Upper lobe of left lung (tissue), 4 donors: ENCODE measurements at regions not wholly inside any gene's neighbourhood (a gene's known extent, or its start where the extent isn't known, plus 50 kb on each side); places are given as distances from the start of the nearest gene placed in this dataset.

Source experiments
- CTCF ChIP-seq, 6 experiments: fragments of 450-650 bp in 4 of 6; fragments of 200-600 bp in 2 of 6; sonication (generic) in 2 of 6; IDR thresholded peaks; one replicate each; pipeline ENCODE4 v1.5.1; 2016 to 2019; ENCODE audit warnings: antibody characterized with exemption in 6 of 6
- POLR2A ChIP-seq, 4 donors: fragments of 450-650 bp; IDR thresholded peaks; one replicate each; pipeline ENCODE4 v1.5.1; 2016 to 2017; ENCODE audit warnings: antibody characterized with exemption in 4 of 4, mild to moderate bottlenecking in 2 of 4
- POLR2AphosphoS5 ChIP-seq, 2 donors: sonication (generic); formaldehyde crosslinking; IDR thresholded peaks; one replicate each; pipeline ENCODE4 v1.5.1; 2017; ENCODE audit warnings: antibody characterized with exemption in 2 of 2

GRCh38 chrX:5644776-5645175 is 583.9 kb downstream of the NLGN4X start:
- TF ChIP-seq CTCF (IDR thresholded peaks at IDR 0.05), result no peak
- no peak for TF ChIP-seq POLR2AphosphoS5 (IDR thresholded peaks at IDR 0.05)
- no peak for TF ChIP-seq POLR2A (IDR thresholded peaks at IDR 0.05)
